ENCODE measurements at regions not wholly inside any gene's neighbourhood (a gene's known extent, or its start where the extent isn't known, plus 50 kb on each side); places are given as distances from the start of the nearest gene placed in this dataset.

- no peak overlapping the region for H3K4me3 ChIP-seq
- no peak overlapping the region for H3K4me2 ChIP-seq
- no peaks in the 10 kb centered on the region for H3K36me3 ChIP-seq (replicated peaks; ENCODE audit: insufficient read depth, low read depth)
- no peaks in the 10 kb centered on the region for H3K27me3 ChIP-seq
- no peak overlapping the region for H2AFZ ChIP-seq
- no peak overlapping the region for H3K27ac ChIP-seq
- no peaks in the 10 kb centered on the region for H3K9me3 ChIP-seq (ENCODE audit: low read depth)
- no peaks in the 10 kb centered on the region for H3K79me2 ChIP-seq
- no peaks in the 10 kb centered on the region for H3K4me1 ChIP-seq (ENCODE audit: insufficient read depth)
- TF ChIP-seq EZH2phosphoT487 (IDR thresholded peaks at IDR 0.05; ENCODE audit: low read depth, severe bottlenecking, unreplicated experiment) (no peak), EZH2 (IDR thresholded peaks at IDR 0.05; ENCODE audit: borderline replicate concordance) (no peak), CTCF (IDR thresholded peaks at IDR 0.05; ENCODE audit: poor library complexity) (no peak)
- no peaks in the 10 kb centered on the region for H3K9me2 ChIP-seq (replicated peaks; ENCODE audit: insufficient read depth)
- no peak for DNase-seq (ENCODE audit: low spot score)
- no peaks in the 10 kb centered on the region for H4K20me1 ChIP-seq (ENCODE audit: insufficient read depth, poor library complexity, severe bottlenecking)
- 70% methylated on average over 5 of the region's 5 CpGs for WGBS (ENCODE audit: low lambda C conversion rate, missing lambda C conversion rate)
Observed at GRCh38 chr4:152081024-152081423, 320.2 kb upstream of the GATB start.

GRCh38 chr4:152079543-152080293 lies 318.9 kb upstream of the GATB start:
- TF ChIP-seq CTCF (IDR thresholded peaks at IDR 0.05; ENCODE audit: poor library complexity) = no peak
- TF ChIP-seq EZH2phosphoT487 (IDR thresholded peaks at IDR 0.05; ENCODE audit: low read depth, severe bottlenecking, unreplicated experiment) = no peak
- no peak for TF ChIP-seq EZH2 (IDR thresholded peaks at IDR 0.05; ENCODE audit: borderline replicate concordance)
- Histone ChIP-seq H3K9me2 (replicated peaks; ENCODE audit: insufficient read depth) (no peaks in the 10 kb centered on the region), H2AFZ (no peak overlapping the region), H3K79me2 (no peaks in the 10 kb centered on the region), H4K20me1 (ENCODE audit: insufficient read depth, poor library complexity, severe bottlenecking) (no peaks in the 10 kb centered on the region), H3K27ac (no peak overlapping the region), H3K27me3 (no peaks in the 10 kb centered on the region), H3K4me3 (no peak overlapping the region), H3K36me3 (replicated peaks; ENCODE audit: insufficient read depth, low read depth) (no peaks in the 10 kb centered on the region), H3K4me2 (no peak overlapping the region), H3K4me1 (ENCODE audit: insufficient read depth) (no peaks in the 10 kb centered on the region), H3K9me3 (ENCODE audit: low read depth) (no peaks in the 10 kb centered on the region)
- WGBS (ENCODE audit: low lambda C conversion rate, missing lambda C conversion rate) = 86% methylated on average over 6 of the region's 6 CpGs
- no peak for DNase-seq (ENCODE audit: low spot score)

GRCh38 chr4:152079079-152079478 lies 318.3 kb upstream of the GATB start:
- Histone ChIP-seq H3K27me3 (no peaks in the 10 kb centered on the region), H3K27ac (no peak overlapping the region), H3K4me3 (no peak overlapping the region), H3K4me2 (no peak overlapping the region), H4K20me1 (ENCODE audit: insufficient read depth, poor library complexity, severe bottlenecking) (no peaks in the 10 kb centered on the region), H3K9me2 (replicated peaks; ENCODE audit: insufficient read depth) (no peaks in the 10 kb centered on the region), H3K36me3 (replicated peaks; ENCODE audit: insufficient read depth, low read depth) (no peaks in the 10 kb centered on the region), H3K79me2 (no peaks in the 10 kb centered on the region), H3K4me1 (ENCODE audit: insufficient read depth) (no peaks in the 10 kb centered on the region), H3K9me3 (ENCODE audit: low read depth) (no peaks in the 10 kb centered on the region), H2AFZ (no peak overlapping the region)
- no peak for DNase-seq (ENCODE audit: low spot score)
- no peak for TF ChIP-seq EZH2phosphoT487 (IDR thresholded peaks at IDR 0.05; ENCODE audit: low read depth, severe bottlenecking, unreplicated experiment)
- TF ChIP-seq EZH2 (IDR thresholded peaks at IDR 0.05; ENCODE audit: borderline replicate concordance) = no peak
- TF ChIP-seq CTCF (IDR thresholded peaks at IDR 0.05; ENCODE audit: poor library complexity) = no peak
- WGBS (ENCODE audit: low lambda C conversion rate, missing lambda C conversion rate) = 85% methylated on average over 3 of the region's 3 CpGs

All from hepatocyte (in vitro differentiated cells).